ENCODE measurements at regions not wholly inside any gene's neighbourhood (a gene's known extent, or its start where the extent isn't known, plus 50 kb on each side); places are given as distances from the start of the nearest gene placed in this dataset.

DNA sequence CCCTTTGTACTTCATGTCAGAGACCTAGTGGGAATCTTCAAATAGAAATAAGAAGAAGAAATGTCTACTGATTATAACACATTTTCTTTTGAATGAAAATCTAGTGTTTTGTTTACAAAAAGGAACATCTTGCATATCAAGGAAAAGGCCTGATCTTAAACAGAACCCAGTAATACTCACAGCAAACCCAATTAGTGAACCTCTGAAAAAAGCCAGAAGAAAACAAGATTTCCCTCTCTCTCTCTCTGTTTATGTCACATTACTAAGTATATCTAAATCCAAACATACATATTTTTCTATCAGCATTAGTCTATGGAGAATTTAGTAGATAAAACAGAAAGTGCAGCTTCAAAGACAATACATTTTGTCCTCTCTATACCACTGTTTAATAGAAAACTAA lies 457.9 kb downstream of the NR2F1-AS1 start:
- Histone ChIP-seq H3K4me3 (no peak overlapping the region), H3K36me3 (no peaks in the 10 kb centered on the region), H3K27me3 (no peaks in the 10 kb centered on the region), H3K9me3 (no peaks in the 10 kb centered on the region)
- DNase-seq = no peak

DNA sequence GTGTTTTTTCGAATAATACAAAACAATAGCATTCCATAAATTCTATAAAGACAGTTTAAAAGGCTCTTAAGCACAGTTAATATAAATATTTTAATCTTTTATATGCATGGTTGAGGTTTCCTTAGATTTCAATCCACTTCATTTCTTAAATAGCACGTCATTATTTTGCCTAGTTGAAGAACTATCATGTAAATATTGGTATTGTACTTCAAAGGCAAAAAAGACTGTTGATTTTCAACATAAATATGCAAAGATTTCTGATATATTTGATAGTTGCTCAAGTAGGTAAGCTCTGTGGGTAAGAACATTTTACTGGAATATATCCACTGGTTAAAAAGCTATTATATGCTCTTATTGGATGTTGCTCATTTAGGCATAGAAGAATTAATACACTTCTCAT lies 458.6 kb downstream of the NR2F1-AS1 start:
- Histone ChIP-seq H3K4me3 (no peak overlapping the region), H3K36me3 (no peaks in the 10 kb centered on the region), H3K27me3 (no peaks in the 10 kb centered on the region), H3K9me3 (no peaks in the 10 kb centered on the region)
- no peak for DNase-seq

DNA sequence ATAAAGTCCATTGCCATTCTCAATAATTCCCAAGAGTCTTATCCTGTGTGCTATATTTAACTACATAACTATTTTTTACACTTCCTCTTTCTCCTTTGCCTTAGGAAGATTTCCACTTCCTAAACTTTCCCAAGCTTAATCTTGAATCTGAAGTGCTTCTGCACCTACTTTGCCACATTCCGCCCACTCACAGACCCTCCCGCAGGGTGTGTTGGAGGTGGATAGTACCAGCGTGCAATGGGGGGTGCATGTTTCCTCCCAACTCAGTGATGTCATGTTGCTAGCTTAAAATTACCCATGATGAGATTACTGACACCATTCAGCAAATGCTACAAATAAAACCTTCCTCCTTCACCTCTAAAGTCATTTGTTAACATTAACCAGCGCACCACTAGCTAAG lies 460.2 kb downstream of the NR2F1-AS1 start:
- H3K4me3 ChIP-seq = no peak overlapping the region
- no peaks in the 10 kb centered on the region for H3K9me3 ChIP-seq
- no peaks in the 10 kb centered on the region for H3K36me3 ChIP-seq
- H3K27me3 ChIP-seq = no peaks in the 10 kb centered on the region
- no peak for DNase-seq

DNA sequence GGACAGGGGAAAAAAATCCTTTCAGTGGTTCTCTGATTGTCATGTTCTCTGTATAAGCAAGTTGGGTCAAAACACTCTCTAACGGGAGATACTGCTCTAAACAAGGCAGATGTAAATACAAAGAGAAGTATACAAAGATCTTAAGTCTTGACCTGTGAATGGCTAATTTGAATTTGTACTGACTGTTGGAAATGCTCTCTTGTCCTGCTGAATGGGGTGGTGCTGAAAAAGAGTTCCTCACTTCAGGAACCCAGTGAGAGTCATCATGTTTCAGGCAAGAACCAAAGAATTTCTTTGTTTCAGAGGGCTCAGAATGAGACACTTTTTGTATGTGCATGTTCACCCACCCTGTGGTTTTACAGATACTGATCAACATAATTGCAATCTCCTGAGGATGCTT lies 461.0 kb downstream of the NR2F1-AS1 start:
- no peak overlapping the region for H3K4me3 ChIP-seq
- no peak for DNase-seq

GRCh38 chr5:93117751-93118531 lies 463.1 kb downstream of the NR2F1-AS1 start:
- H3K27me3 ChIP-seq = no peaks in the 10 kb centered on the region
- no peak overlapping the region for H3K4me3 ChIP-seq
- H3K36me3 ChIP-seq = no peaks in the 10 kb centered on the region
- DNase-seq = no peak
- H3K9me3 ChIP-seq = no peaks in the 10 kb centered on the region

More for the DNA sequence above, 461.0 kb downstream of the NR2F1-AS1 start:
- H3K27me3 ChIP-seq = no peaks in the 10 kb centered on the region
- no peaks in the 10 kb centered on the region for H3K9me3 ChIP-seq
- H3K36me3 ChIP-seq = no peaks in the 10 kb centered on the region

- no peaks in the 10 kb centered on the region for H3K27me3 ChIP-seq
- no peaks in the 10 kb centered on the region for H3K9me3 ChIP-seq
- no peaks in the 10 kb centered on the region for H3K36me3 ChIP-seq
- H3K4me3 ChIP-seq = no peak overlapping the region
- no peak for DNase-seq
These were observed 473.1 kb downstream of the NR2F1-AS1 start for GRCh38 chr5:93107805-93108520.

GRCh38 chr5:93107141-93107540 lies 473.9 kb downstream of the NR2F1-AS1 start:
- H3K9me3 ChIP-seq = no peaks in the 10 kb centered on the region
- no peaks in the 10 kb centered on the region for H3K36me3 ChIP-seq
- DNase-seq = no peak
- no peak overlapping the region for H3K4me3 ChIP-seq
- H3K27me3 ChIP-seq = no peaks in the 10 kb centered on the region

DNA sequence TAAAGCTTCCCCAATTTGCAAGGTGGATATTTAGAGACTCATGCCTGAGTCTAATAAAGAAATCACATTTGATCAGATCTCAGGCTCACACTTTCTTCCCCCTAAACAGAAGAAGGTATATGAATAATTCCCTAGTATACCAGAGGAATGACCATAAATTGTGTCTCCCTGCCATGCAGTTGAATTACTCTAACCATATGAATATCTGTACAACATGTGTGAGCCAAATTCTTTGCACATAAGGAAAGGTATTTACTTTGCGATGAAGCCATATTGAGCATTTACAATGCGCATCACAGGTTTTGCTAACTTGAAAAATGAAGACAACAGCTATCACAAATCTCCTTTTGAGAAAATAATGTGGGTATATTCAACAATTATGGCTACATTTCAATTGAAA lies 479.4 kb downstream of the NR2F1-AS1 start:
- Histone ChIP-seq H3K36me3 (no peaks in the 10 kb centered on the region), H3K4me3 (no peak overlapping the region), H3K9me3 (peaks cover 5% of the 10 kb centered on the region; the same call in 1 of the 2 replicates), H3K27me3 (no peaks in the 10 kb centered on the region)
- DNase-seq = no peak

DNA sequence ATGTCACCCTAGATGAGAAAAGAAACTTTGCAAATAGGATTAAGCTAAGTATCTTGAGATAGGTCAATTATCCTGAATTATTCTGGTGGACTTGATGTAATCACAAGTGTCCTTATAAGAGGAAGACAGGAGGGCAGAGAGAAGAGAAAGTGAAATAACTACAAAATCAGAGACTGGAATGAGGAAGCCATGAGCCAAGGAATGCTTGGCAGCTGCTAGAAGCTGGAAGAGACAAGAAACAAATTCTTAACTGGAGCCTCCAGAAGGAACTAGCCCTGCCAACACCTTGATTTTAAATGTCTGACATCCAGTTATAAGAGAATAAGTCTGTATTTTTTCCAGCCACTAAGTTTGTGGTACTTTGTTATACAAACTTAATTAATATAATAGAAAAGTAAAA lies 480.0 kb downstream of the NR2F1-AS1 start:
- no peaks in the 10 kb centered on the region for H3K27me3 ChIP-seq
- H3K4me3 ChIP-seq = no peak overlapping the region
- DNase-seq = peak; percentile 59
- no peaks in the 10 kb centered on the region for H3K36me3 ChIP-seq
- peaks cover 5% of the 10 kb centered on the region; the same call in 1 of the 2 replicates for H3K9me3 ChIP-seq

DNA sequence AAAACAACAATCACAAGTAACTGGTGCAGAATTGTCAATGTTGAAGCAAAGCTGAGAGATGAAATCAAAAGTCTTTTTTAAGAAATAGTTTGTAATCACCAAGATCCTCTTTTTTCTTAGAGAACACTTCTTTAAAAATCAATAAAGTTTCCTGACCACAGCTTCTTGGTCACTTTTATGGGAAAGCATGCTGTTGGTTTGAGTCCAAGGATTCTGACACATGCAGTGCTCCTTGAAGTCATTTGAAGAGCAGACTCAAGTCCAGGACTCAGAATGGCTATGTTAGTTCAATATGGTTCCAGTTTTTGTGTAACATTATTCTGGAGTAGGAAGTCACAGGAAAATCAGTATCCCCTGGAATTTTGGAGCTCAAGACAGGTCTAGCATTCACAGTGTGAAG lies 480.6 kb downstream of the NR2F1-AS1 start:
- peak; percentile 40 for DNase-seq
- H3K36me3 ChIP-seq = no peaks in the 10 kb centered on the region
- peaks cover 5% of the 10 kb centered on the region; the same call in 1 of the 2 replicates for H3K9me3 ChIP-seq
- H3K27me3 ChIP-seq = no peaks in the 10 kb centered on the region
- H3K4me3 ChIP-seq = no peak overlapping the region

- no peak for DNase-seq
- Histone ChIP-seq H3K4me3 (no peak overlapping the region), H3K36me3 (no peaks in the 10 kb centered on the region), H3K27me3 (no peaks in the 10 kb centered on the region), H3K9me3 (peaks cover 5% of the 10 kb centered on the region; the same call in 1 of the 2 replicates)
These were observed 481.1 kb downstream of the NR2F1-AS1 start for GRCh38 chr5:93099902-93100347.

DNA sequence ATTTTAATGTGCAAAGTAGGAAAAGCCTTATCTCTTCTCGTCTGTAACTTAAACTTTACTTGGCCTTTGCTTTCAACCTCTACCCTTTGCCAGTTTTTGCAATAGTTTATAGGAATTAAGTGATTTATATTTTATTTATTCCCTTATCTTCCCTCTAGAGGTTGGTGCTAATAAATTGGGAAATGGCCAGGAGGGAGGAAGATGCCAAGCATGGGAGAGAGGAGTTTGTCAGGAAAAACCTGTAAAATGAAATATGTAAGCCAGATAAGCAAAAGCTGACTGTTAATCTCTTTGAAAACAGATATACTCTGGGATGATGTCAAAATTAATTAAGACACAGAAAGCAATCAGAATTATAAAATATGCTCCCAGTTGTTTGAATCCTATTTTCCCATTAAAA lies 484.5 kb downstream of the NR2F1-AS1 start:
- no peaks in the 10 kb centered on the region for H3K27me3 ChIP-seq
- DNase-seq = no peak
- peaks cover 10% of the 10 kb centered on the region for H3K9me3 ChIP-seq

DNA sequence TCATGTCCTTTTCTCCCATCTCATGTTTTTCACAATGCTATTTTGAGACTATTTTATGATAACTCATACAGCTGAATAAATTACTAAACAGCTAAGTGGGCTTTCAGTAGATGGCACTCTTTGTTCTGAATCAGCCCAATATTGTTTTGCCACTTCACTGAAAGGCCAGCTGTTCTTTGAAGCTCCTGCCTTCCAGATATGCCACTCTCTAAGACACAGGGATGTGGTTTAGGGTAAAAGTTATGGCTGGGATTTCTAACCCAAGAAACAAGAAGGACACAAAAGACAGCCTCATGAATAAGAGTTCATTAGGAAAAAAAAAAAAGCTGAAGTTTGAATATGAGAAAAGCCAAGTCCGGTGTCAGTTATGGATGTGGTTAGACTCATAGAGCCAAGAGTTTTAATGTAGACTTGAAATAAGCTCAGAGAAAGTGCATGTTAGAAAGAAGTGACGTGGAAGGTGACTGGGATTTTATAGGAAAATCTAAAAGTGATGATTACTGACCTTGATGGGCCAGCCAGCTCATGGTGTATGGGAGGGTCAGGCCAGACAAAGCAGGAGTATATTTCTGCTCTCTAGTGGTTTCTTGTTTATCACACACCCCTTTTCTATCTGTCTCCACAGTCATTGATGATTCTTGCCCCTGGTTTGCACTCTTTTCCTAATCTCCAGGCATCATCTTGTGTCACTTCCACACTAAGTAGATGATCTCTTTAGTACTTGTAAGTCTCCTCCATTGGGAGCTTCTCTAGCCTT lies 488.5 kb downstream of the NR2F1-AS1 start:
- no peaks in the 10 kb centered on the region for H3K27me3 ChIP-seq

More for the DNA sequence above, 484.5 kb downstream of the NR2F1-AS1 start:
- no peak overlapping the region for H3K4me3 ChIP-seq
- H3K36me3 ChIP-seq = no peaks in the 10 kb centered on the region

GRCh38 chr5:93090698-93091097 lies 490.3 kb downstream of the NR2F1-AS1 start:
- Histone ChIP-seq H3K36me3 (no peaks in the 10 kb centered on the region), H3K27me3 (no peaks in the 10 kb centered on the region), H3K4me3 (no peak overlapping the region), H3K9me3 (peaks cover 6% of the 10 kb centered on the region)
- no peak for DNase-seq

More for the DNA sequence above, 488.5 kb downstream of the NR2F1-AS1 start:
- no peak for DNase-seq
- Histone ChIP-seq H3K4me3 (no peak overlapping the region), H3K36me3 (no peaks in the 10 kb centered on the region), H3K9me3 (peaks cover 6% of the 10 kb centered on the region)

GRCh38 chr5:93088592-93089389 lies 492.2 kb downstream of the NR2F1-AS1 start:
- DNase-seq = no peak
- no peaks in the 10 kb centered on the region for H3K27me3 ChIP-seq
- no peaks in the 10 kb centered on the region for H3K36me3 ChIP-seq
- H3K9me3 ChIP-seq = no peaks in the 10 kb centered on the region; the same call in 1 of the 2 replicates
- no peak overlapping the region for H3K4me3 ChIP-seq

- H3K27me3 ChIP-seq = no peaks in the 10 kb centered on the region
- DNase-seq = no peak
- no peaks in the 10 kb centered on the region for H3K9me3 ChIP-seq
- H3K4me3 ChIP-seq = no peak overlapping the region
- no peaks in the 10 kb centered on the region for H3K36me3 ChIP-seq
These were observed 493.7 kb downstream of the NR2F1-AS1 start for GRCh38 chr5:93087326-93087725.
